ES-I3 (cell line): ENCODE measurements at regions not wholly inside any gene's neighbourhood (a gene's known extent, or its start where the extent isn't known, plus 50 kb on each side); places are given as distances from the start of the nearest gene placed in this dataset.

Experiments
- H3K36me3 ChIP-seq: 2 replicates; pipeline ENCODE4 v1.6.1; 2013; ENCODE audit warnings: mild to moderate bottlenecking, low read length, control low read depth, moderate library complexity; ENCODE audit not compliant: insufficient read depth
- H3K4me1 ChIP-seq: 2 replicates; pipeline ENCODE4 v1.6.1; 2013; ENCODE audit warnings: mild to moderate bottlenecking, control low read depth, low read length; ENCODE audit not compliant: insufficient read depth
- H3K9ac ChIP-seq: 2 replicates; pipeline ENCODE4 v1.6.1; 2013; ENCODE audit warnings: low read depth, mild to moderate bottlenecking, low read length, moderate library complexity
- H3K9me3 ChIP-seq: 2 replicates; pipeline ENCODE4 v1.6.1; 2013; ENCODE audit warnings: mild to moderate bottlenecking, low read length, moderate library complexity; ENCODE audit not compliant: control insufficient read depth, insufficient read depth

DNA sequence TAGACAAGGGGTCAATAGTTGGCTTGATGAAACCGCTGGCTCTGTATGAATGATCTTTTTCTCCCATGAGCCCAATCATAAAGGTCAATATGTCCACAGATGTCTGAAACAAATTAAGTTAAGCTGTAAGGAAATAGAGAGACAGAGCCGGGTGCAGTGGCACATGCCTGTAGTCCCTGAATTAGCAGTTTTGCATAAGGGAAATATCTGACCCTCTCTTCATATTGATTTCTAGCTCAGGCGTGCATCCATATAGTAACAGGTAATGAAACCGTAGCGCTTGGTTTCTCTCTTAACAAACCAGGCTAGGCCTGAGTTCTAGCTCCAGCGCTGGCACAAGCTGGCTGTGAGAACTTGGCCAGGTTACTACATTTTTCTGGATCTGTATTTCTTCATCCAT is 118.1 kb upstream of the ERCC6L2 start:
- Histone ChIP-seq H3K36me3 (no peaks in the 10 kb centered on the region), H3K9me3 (no peaks in the 10 kb centered on the region), H3K9ac (no peak overlapping the region), H3K4me1 (peaks cover 33% of the 10 kb centered on the region)

DNA sequence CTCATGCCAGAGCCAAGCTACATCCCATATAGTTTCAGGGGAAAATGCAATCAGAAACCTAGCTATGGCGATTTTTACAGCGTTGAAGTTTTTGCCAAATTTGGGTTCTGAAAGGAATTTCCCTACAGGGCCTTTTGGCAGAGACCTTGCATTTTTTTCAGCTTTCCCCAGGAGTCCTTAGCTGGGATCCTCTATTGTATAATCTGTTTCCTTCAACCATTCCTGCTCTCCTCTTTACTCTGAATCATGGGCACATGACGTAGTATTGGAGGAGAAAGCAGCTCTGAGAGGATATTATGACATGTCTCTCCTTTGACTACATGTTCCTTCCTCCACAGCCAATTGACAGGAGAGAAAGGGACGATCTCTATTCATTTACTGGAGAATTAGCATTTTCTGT is 118.5 kb upstream of the ERCC6L2 start:
- Histone ChIP-seq H3K36me3 (no peaks in the 10 kb centered on the region), H3K9ac (no peak overlapping the region), H3K9me3 (no peaks in the 10 kb centered on the region), H3K4me1 (peaks cover 33% of the 10 kb centered on the region)

DNA sequence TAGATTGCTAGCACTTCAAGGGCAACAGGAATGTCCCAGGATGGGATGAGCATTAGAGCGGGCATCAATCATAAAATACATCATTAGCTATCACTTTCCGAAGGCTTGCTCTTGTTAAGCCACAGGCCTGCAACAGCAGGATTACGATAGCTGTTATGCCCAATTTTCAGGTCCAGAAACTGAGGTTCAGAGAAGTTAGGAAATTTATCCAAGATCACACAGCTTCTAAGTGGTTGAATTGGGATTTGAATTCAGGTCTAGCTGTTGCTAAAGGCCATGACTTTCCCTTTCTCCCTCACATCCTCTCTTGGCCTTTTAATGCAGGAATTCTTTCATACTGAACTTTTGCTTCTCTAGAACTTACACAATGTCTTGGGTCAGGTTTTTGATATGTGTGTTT is 119.4 kb upstream of the ERCC6L2 start:
- Histone ChIP-seq H3K9ac (no peak overlapping the region), H3K36me3 (no peaks in the 10 kb centered on the region), H3K9me3 (no peaks in the 10 kb centered on the region), H3K4me1 (peaks cover 33% of the 10 kb centered on the region)

DNA sequence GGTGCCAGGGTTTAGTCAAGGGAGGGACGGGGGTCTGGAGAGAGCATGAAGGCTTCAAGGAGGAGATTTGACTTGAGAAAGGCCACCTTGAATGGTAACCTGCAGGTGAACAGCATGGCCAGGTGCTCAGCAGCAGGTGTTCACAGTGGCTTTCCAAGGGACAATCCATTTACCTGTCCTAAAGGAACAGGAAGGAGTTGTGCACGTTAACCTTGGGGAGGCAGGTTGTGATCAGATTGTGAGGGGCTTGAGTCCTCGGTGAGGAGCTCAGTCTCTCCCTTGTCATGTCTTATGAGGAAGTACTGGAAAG is 120.1 kb upstream of the ERCC6L2 start:
- Histone ChIP-seq H3K9me3 (no peaks in the 10 kb centered on the region), H3K9ac (no peak overlapping the region), H3K36me3 (no peaks in the 10 kb centered on the region), H3K4me1 (peaks cover 33% of the 10 kb centered on the region)

DNA sequence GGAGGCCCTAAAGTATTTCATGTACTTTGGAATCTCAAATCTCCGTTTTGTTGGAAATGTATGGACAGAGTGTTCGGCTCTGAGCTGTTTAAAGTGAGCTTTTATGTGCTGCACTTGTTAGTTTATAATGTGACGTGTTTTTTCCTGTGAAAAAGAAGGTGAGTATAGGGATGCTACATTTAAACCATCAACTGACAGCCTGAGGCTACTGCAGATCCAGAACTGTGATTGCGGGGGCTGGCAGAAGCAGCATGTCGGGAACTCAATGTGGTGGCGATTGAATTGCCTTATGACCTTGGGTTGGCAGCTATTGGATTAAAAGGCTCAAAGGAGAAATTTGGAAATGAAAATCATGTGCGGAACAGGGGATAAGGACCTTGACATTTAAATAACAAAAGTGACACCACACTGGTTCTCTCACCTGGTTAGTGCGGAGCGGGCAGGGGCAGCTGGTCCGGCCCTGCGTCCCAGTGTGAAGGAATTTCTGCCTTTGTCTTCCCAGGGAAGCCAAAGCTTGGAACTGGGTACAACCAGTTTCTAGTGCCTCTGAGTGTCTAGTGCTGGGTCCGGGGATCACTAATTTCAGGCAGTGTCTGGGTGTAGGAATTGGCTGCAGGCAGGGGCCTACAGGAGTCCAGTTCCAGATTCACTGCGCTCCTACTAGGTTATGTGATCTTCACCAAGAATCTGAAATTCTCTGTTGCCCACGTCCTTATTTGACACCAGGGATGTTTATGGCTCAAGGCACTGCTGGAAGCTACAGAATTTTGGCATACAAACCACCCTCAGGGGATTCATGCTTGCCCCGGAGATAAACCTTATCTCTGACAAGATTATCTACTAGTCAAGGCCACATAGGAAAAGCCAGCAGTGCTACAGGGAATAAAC is 120.7 kb upstream of the ERCC6L2 start:
- Histone ChIP-seq H3K4me1 (peaks cover 33% of the 10 kb centered on the region), H3K9me3 (no peaks in the 10 kb centered on the region), H3K36me3 (no peaks in the 10 kb centered on the region), H3K9ac (no peak overlapping the region)

DNA sequence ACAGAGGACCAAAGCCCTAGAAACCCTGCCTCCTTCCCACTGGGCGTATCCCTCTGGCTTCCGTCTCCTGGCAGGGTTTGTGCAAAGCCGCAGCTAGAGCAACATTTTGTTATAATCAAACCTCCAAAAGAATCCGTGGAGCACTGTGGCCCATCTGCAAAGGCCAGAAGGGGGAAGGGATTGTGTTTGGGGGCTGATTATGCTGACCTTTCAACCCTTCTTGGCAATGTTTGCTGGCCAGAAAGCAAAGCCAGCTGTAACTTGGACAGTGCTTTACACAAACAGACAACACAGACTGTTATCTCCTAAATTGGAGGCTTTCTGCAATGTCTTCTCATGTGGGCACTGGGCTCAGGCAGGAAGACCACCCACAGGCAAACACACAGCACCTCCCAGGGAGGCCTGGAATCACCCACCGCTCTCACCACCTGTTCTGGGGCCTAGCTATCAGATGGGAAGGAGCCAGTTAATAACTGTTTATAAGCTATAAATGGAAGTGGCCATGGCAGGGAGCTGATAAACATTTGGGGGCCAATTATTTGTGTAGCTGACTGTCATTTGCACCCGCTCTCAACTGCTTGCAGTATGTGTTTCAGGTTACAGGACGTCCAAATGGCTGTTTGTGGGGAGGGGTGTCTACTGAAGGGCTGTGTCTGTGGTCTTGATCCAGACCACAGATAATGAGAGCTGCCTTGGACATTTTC is 121.6 kb upstream of the ERCC6L2 start:
- Histone ChIP-seq H3K9me3 (no peaks in the 10 kb centered on the region), H3K4me1 (peaks cover 33% of the 10 kb centered on the region), H3K9ac (no peak overlapping the region), H3K36me3 (no peaks in the 10 kb centered on the region)

DNA sequence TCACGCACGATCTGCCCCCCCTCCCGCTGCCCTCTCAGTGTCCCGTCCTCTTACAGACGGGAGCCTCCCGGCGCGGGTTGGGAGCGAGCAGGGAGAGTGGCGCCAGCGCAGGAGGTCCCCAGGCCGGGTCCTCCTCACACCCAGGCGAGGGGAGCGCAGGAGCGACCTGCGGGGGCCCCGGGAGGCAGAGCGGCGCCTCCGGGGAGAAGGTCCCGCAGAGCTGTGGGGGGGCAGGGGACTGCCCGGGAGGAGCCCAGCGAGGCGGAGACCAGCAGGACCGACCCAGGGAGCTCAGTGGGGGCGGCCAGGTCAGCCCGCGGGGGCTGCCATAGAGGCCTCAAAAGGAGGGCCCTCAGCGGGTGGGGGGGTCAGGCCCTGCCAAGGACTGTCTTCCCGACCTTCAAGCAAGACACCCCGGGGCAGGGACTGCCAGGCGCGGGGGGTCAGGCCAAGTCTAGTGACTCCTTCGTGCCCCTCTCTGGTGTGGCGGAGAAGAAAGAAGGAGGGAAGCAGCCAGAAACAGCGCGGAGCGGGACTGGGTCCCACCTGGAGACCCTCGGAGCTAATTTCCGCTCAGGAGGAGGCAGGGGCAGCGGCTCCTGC is 123.3 kb upstream of the ERCC6L2 start:
- Histone ChIP-seq H3K9ac (peak overlapping the region; percentile 75), H3K4me1 (peaks cover 31% of the 10 kb centered on the region), H3K36me3 (no peaks in the 10 kb centered on the region), H3K9me3 (no peaks in the 10 kb centered on the region)

DNA sequence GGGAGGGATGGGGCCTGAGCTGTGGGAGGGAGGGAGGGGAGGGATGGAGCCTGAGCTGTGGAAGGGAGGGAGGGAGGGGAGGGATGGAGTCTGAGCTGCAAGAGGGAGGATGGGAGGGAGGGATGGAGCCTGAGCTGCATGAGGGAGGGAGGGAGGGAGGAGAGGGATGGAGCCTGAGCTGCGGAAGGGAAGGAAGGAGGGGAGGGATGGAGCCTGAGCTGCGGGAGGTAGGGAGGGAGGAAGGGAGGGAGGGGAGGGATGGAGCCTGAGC is 124.0 kb upstream of the ERCC6L2 start:
- H3K9me3 ChIP-seq: no peaks in the 10 kb centered on the region
- peaks cover 25% of the 10 kb centered on the region for H3K4me1 ChIP-seq
- no peak overlapping the region for H3K9ac ChIP-seq
- H3K36me3 ChIP-seq: no peaks in the 10 kb centered on the region

DNA sequence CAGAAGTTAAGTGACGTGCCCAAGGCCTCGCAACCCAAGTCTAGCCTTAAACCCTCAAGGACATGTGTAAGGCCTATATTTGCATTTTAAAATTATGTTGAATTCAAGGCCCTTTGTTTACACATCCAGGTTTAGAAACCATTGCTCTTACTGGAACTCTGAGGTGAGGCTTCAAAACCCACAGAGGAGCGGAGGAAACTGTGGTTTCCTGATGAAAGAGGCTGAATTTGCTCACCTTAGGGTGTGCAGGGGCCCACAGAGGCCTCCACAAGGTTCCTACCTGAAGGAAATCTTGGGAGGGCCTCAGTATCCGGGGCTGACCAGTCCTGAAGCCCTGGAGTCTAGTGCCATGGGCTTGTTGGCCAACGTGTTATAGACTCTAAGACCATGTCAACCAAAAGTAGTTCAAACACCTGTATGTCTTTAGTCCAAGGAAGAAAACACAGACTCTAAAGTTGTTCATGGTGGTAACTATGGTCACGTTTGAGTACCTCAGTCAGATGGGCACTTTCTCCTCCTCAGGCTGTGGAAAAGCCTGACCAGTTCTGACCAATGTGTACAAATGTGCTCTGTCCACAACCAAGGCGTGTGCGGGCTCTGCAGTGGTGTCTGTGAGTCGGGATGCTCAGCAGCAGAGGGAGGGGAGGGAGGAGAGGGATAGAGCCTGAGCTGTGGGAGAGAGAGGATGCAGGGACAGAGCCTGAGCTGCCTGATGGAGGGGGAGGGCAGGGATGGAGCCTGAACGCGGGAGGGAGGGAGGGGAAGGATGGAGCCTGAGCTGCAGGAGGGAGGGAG is 124.6 kb upstream of the ERCC6L2 start:
- Histone ChIP-seq H3K36me3 (no peaks in the 10 kb centered on the region), H3K9ac (no peak overlapping the region), H3K4me1 (peaks cover 25% of the 10 kb centered on the region), H3K9me3 (no peaks in the 10 kb centered on the region)

DNA sequence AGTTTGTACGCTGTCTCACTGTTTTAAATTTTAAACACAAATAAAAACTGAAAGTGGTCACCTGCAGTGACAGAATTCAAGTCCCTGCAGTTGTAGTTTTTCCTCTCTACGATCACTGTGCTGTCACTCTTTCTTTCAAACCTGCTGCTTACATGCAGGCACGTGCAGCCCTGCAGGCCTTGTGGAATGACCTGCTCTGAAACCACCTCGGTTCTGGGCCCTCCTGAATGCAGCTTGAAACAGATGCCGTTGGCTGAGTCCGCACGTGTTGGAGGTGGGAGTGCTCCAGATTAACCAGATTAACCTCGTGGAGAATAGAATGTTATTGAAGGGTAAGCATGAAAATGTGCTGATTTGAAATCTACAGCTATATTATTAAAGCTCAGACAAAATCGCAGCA is 126.0 kb upstream of the ERCC6L2 start:
- Histone ChIP-seq H3K36me3 (no peaks in the 10 kb centered on the region), H3K9ac (no peak overlapping the region), H3K4me1 (peaks cover 15% of the 10 kb centered on the region), H3K9me3 (no peaks in the 10 kb centered on the region)

DNA sequence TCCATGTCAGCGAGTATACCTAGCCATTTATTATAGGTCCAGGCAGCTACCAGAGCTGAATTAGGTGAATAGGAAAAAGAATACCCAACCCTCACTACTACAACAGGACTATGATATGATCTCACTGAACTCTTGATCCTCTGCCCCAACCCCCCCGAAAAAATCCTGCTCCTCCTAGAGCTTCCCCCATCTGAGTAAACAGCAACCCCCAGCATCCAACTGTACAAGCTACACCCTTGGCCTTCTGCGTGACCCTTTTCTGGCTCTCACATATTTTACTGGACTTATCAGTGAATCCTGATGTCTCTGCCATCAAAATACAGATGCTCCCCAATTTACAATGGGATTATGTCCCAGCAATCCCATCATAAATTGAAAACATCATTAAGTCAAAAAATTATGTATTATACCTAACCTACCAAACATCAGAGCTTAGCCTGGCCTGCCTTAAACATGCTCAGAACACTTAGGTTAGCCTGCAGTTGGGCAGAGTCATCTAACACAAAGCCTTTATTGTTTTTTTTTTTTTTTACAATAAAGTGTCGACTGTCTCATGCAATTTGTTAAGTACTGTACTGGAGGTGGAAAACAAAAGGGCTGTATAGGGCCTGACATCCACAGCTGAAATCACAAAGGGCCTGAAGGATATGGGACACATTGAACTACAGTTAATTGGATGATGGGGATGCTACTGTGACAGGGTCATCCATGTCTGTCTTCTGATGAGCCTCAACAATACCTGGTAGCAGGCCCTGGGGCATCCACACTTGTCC is 128.9 kb upstream of the ERCC6L2 start:
- H3K9me3 ChIP-seq: no peaks in the 10 kb centered on the region
- H3K36me3 ChIP-seq: no peaks in the 10 kb centered on the region
- H3K4me1 ChIP-seq: no peaks in the 10 kb centered on the region
- no peak overlapping the region for H3K9ac ChIP-seq

DNA sequence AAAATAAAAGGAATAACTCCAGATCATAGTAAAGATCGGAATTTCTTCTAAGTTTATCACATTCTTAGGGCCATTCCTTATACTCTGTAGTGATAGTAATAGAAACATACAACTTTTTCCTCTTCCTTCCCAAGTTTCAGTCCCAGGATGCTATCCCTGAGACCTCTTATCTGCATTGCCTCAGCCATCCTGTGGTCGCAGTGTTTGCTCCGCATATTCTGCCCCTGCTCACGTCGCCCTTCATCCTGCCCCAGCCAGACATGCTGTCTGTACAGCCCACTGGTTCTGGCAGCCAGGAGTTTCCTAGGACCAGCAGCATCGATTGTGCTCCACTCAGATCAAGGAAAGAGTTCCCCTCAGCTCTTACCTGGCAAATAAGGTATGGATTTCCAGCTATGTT is 132.7 kb upstream of the ERCC6L2 start:
- Histone ChIP-seq H3K36me3 (no peaks in the 10 kb centered on the region), H3K9ac (no peak overlapping the region), H3K4me1 (no peaks in the 10 kb centered on the region), H3K9me3 (no peaks in the 10 kb centered on the region)

DNA sequence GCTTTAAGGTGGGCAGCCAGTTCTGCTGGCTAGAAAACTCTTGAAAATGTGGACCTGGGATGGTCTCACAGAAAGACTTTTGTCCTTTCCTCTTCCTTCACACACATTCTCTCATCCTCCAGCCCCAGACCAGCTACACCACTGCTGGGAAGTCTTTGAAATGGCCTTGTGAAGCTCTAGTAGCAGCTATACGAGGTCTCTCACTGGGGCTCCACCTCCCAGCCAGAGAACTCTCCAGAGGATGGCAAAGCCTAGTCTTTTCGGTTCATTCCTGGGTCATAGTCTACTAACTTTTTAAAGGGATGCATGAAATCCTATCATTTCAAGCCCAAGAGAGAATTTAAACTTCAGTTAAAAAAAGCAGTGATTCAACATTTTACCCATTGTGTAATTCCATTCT is 133.9 kb upstream of the ERCC6L2 start:
- Histone ChIP-seq H3K4me1 (peaks cover 5% of the 10 kb centered on the region; the same call in 1 of the 2 replicates), H3K9ac (no peak overlapping the region), H3K36me3 (no peaks in the 10 kb centered on the region), H3K9me3 (no peaks in the 10 kb centered on the region)
